ENCODE measurements at regions not wholly inside any gene's neighbourhood (a gene's known extent, or its start where the extent isn't known, plus 50 kb on each side); places are given as distances from the start of the nearest gene placed in this dataset.

- Histone ChIP-seq H2AFZ (ENCODE audit: low read depth, low read length) (no peak overlapping the region), H3K27me3 (ENCODE audit: low read depth, low read length) (peaks cover 3% of the 10 kb centered on the region; the same call in 1 of the 2 replicates)
Observed at GRCh38 chr19:34853369-34853768, 73.3 kb upstream of the ZNF30 start.

GRCh38 chr19:34852669-34853068 is 74.0 kb upstream of the ZNF30 start:
- peaks cover 3% of the 10 kb centered on the region; the same call in 1 of the 2 replicates for H3K27me3 ChIP-seq (ENCODE audit: low read depth, low read length)
- no peaks in the 10 kb centered on the region for H3K9me3 ChIP-seq (ENCODE audit: insufficient read depth, low read length)
- no peak overlapping the region for H3K9ac ChIP-seq (ENCODE audit: low read length)
- no peak overlapping the region for H3K4me2 ChIP-seq (ENCODE audit: low read length)
- no peak overlapping the region for H3K27ac ChIP-seq (ENCODE audit: low read length)
- TF ChIP-seq CTCF (IDR thresholded peaks at IDR 0.05; ENCODE audit: low read depth, low read length) = no peak
- TF ChIP-seq EZH2phosphoT487 (IDR thresholded peaks at IDR 0.05; ENCODE audit: low read depth) = no peak
- no peak overlapping the region for H3K4me3 ChIP-seq (ENCODE audit: low read length)
- no peaks in the 10 kb centered on the region for H3K36me3 ChIP-seq (replicated peaks; ENCODE audit: low read depth, low read length)
- H2AFZ ChIP-seq (ENCODE audit: low read depth, low read length) = no peak overlapping the region
- H3K4me1 ChIP-seq (ENCODE audit: low read length) = no peaks in the 10 kb centered on the region
- H3K79me2 ChIP-seq (ENCODE audit: low read length) = no peaks in the 10 kb centered on the region
- H4K20me1 ChIP-seq (ENCODE audit: insufficient read depth, low read length) = no peaks in the 10 kb centered on the region

More at GRCh38 chr19:34853369-34853768, 73.3 kb upstream of the ZNF30 start:
- Histone ChIP-seq H3K9me3 (ENCODE audit: insufficient read depth, low read length) (no peaks in the 10 kb centered on the region), H3K27ac (ENCODE audit: low read length) (no peak overlapping the region), H3K79me2 (ENCODE audit: low read length) (no peaks in the 10 kb centered on the region), H3K4me1 (ENCODE audit: low read length) (no peaks in the 10 kb centered on the region), H3K36me3 (replicated peaks; ENCODE audit: low read depth, low read length) (no peaks in the 10 kb centered on the region), H3K4me3 (ENCODE audit: low read length) (no peak overlapping the region), H3K4me2 (ENCODE audit: low read length) (no peak overlapping the region), H4K20me1 (ENCODE audit: insufficient read depth, low read length) (no peaks in the 10 kb centered on the region), H3K9ac (ENCODE audit: low read length) (no peak overlapping the region)
- TF ChIP-seq EZH2phosphoT487 (IDR thresholded peaks at IDR 0.05; ENCODE audit: low read depth) (no peak), CTCF (IDR thresholded peaks at IDR 0.05; ENCODE audit: low read depth, low read length) (no peak)

GRCh38 chr19:34851277-34851804 is 75.4 kb upstream of the ZNF30 start:
- H3K9me3 ChIP-seq (ENCODE audit: insufficient read depth, low read length) = no peaks in the 10 kb centered on the region
- no peaks in the 10 kb centered on the region for H4K20me1 ChIP-seq (ENCODE audit: insufficient read depth, low read length)
- no peak overlapping the region for H3K27ac ChIP-seq (ENCODE audit: low read length)
- H3K4me1 ChIP-seq (ENCODE audit: low read length) = no peaks in the 10 kb centered on the region
- H3K9ac ChIP-seq (ENCODE audit: low read length) = no peak overlapping the region
- no peaks in the 10 kb centered on the region for H3K36me3 ChIP-seq (replicated peaks; ENCODE audit: low read depth, low read length)
- H3K27me3 ChIP-seq (ENCODE audit: low read depth, low read length) = peaks cover 3% of the 10 kb centered on the region; the same call in 1 of the 2 replicates
- no peak overlapping the region for H2AFZ ChIP-seq (ENCODE audit: low read depth, low read length)
- H3K79me2 ChIP-seq (ENCODE audit: low read length) = no peaks in the 10 kb centered on the region
- TF ChIP-seq EZH2phosphoT487 (IDR thresholded peaks at IDR 0.05; ENCODE audit: low read depth) = no peak
- no peak for TF ChIP-seq CTCF (IDR thresholded peaks at IDR 0.05; ENCODE audit: low read depth, low read length)
- H3K4me3 ChIP-seq (ENCODE audit: low read length) = no peak overlapping the region
- H3K4me2 ChIP-seq (ENCODE audit: low read length) = no peak overlapping the region

- Histone ChIP-seq H3K27ac (ENCODE audit: low read length) (no peak overlapping the region), H3K79me2 (ENCODE audit: low read length) (no peaks in the 10 kb centered on the region), H3K36me3 (replicated peaks; ENCODE audit: low read depth, low read length) (no peaks in the 10 kb centered on the region), H2AFZ (ENCODE audit: low read depth, low read length) (no peak overlapping the region), H3K27me3 (ENCODE audit: low read depth, low read length) (no peaks in the 10 kb centered on the region), H3K9ac (ENCODE audit: low read length) (no peak overlapping the region), H3K4me2 (ENCODE audit: low read length) (no peak overlapping the region), H3K4me1 (ENCODE audit: low read length) (no peaks in the 10 kb centered on the region), H3K4me3 (ENCODE audit: low read length) (no peak overlapping the region), H4K20me1 (ENCODE audit: insufficient read depth, low read length) (no peaks in the 10 kb centered on the region), H3K9me3 (ENCODE audit: insufficient read depth, low read length) (no peaks in the 10 kb centered on the region)
- no peak for TF ChIP-seq EZH2phosphoT487 (IDR thresholded peaks at IDR 0.05; ENCODE audit: low read depth)
Observed at GRCh38 chr19:34847393-34847792, 74.4 kb upstream of the ZNF599 start.
